NCI-H1105 treated with DMSO at 0.1 percent for 48 hours (cell line): ENCODE measurements at regions not wholly inside any gene's neighbourhood (a gene's known extent, or its start where the extent isn't known, plus 50 kb on each side); places are given as distances from the start of the nearest gene placed in this dataset.

Experiments used
- DNase-seq: peaks from one replicate; lab custom pipeline; 2025; lab: John Stamatoyannopoulos, UW

DNA sequence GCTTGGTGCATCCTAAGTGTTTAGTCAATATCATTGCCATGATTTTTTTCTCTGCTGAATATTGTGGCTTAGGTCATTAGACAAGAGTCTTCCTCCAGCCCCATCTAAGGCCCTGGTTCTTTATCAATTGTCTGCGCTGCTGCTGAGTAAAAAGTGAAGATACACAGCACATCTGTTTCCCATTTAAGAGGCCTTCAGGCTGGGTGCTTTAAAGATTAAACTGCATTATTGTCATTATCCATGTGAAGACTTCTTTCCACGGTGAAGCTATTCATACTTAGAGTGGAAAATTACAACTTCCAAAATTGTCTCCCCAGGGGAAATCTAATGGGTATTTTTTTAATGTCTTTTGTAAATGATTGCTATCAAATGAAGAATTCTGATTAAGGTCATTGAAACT, 719.8 kb upstream of the LRRC4C start:
- DNase-seq = no peak

DNA sequence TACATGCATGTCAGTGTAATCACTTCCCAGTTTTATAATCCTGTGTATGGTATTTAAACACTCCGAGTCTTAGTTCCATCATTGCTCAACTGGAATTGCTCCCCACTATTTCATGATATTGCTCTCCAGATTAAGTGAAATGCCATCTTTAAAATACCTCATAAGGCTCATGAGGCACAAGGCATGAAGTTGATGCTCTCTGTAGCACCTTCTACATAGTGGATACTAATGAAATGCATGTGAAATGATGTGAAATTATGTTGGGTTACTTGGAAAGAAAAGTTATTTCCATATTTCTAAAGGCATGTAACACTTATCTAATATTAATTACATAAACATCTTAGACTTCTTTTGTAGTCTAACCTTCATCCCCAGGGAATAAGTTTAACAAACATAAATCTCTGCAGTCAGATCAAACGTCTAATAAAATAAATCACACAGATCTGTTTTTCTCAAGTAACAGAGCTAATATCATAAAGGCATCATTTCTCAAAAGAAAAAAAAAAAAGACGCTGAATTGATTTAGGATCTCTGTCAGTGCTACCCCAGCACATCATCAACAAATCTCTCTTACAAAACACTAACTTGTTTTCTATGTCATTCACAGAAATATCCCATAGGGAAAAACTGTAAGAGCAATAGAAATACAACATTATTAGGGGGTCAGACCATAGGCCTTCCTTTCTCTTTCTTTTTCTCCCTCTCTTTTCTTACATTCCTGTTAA, 736.0 kb upstream of the LRRC4C start:
- DNase-seq = no peak

DNA sequence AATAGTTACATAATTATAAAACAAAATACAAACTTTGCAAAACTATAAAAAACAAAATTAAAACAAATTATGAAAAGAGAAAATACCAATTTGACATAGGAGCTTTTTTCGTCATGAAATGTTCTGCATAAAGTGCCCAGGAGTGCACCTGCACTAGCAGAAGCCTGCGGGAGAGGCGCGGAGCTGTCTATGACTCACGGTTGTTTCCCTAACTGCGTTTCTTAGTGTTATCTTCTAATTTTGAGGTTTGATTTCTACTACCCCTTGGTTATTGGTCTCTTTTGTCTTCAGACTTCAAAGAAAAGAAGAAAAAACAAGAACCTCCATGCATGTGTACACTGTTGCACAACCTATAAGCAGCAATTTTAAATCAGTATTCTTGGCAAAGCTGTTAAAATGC, 740.9 kb upstream of the LRRC4C start:
- DNase-seq = no peak

DNA sequence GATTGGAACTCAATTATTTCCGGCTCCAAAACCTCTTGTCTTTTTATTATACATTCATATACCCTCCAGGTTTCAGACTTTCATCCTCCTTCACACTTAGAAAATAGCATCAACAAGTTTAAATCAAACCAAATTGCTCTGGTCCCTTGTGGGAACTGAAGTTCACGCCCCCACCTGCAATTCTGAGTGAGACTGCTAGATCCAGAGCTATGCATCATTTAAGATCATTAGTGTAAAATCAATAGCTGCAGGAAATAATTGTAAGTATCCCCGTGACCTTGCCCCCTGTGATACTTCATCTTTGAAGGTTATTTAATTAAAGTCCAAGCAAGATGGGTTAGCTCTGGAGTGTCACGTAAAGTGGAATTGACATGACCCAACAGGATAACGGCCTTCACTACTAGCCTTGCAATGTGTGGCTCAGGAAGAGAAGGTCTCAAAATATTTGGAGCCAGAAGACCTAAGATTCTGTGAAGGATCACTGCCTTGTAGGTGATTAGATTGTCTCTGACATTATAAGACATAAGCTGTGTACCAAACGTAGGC, 742.2 kb upstream of the LRRC4C start:
- no peak for DNase-seq

DNA sequence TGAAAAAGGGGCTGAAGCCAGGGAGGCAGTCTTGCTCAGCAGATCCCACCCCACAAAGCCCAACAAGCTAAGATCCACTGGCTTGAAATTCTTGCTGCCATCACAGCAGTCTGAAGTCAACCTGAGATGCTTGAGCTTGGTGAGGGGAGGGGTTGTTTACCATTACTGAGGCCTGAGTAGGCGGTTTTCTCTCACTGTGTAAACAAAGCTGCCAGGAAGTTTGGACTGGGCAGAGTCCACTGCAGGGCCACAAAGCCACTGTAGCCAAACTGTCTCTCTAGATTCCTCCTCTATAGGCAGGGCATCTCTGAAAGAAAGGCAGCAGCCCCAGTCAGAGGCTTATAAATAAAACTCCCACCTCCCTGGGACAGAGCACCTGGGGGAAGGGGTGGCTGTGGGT, 746.1 kb upstream of the LRRC4C start:
- DNase-seq = no peak

DNA sequence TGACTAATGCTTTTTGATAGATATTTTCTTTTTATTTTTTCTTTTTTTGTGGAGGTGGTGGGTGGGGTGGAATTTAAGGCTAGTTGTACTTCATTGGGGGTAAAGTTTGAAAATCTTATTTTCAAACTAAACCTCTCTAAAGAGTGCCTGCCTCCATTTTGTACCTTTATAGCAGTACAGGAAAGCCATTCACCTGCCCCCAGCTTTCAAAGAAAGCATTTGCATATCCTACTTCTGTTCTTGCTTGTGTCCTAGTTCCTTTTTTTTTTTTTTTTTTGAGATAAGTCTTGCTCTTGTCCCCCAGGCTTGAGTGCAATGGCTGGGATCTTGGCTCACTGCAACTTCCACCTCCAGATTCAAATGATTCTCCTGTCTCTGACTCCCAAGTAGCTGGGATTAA, 766.2 kb upstream of the LRRC4C start:
- no peak for DNase-seq

DNA sequence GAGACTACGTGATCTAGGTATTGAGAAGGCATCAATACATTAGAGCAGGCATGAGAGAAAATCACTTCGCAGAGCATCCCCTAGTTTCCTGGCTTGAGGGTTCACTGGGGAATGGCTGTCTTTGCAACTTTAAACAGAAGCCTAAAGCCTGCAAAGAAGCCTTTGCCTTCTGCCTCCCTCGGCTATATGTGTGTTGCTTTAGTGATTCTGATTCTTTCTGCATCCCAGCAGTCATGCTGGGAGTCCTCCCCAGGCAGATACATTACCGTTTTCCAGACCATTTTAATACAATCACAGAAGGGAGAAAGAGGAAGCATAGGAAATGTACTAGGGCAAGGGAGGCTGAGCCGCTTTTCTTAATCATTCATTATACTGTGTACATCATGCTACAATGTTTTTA, 773.2 kb upstream of the LRRC4C start:
- no peak for DNase-seq

DNA sequence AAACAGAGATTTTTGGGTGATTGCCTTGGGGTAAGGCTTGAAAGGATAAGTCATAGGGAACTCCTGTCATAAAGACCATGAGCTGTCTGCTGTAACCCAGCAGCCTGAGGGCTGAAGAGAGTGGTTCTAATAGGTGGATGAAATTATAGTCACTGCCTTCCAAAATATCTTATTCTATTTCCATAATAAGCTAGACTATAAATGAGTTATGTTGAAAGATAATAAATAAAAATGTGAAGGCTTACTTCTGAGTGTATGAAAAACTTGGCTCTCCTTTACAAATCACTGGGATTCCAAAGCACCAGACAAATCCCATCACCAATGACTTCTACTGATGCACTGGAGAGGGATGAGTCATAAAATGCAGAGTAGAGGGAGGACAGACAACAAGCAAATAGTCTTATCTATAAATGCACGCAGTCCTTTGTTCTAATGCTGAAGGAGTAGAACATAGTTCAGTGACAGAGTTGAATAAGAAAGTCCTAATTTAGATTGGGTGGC, 775.0 kb upstream of the LRRC4C start:
- DNase-seq = no peak

DNA sequence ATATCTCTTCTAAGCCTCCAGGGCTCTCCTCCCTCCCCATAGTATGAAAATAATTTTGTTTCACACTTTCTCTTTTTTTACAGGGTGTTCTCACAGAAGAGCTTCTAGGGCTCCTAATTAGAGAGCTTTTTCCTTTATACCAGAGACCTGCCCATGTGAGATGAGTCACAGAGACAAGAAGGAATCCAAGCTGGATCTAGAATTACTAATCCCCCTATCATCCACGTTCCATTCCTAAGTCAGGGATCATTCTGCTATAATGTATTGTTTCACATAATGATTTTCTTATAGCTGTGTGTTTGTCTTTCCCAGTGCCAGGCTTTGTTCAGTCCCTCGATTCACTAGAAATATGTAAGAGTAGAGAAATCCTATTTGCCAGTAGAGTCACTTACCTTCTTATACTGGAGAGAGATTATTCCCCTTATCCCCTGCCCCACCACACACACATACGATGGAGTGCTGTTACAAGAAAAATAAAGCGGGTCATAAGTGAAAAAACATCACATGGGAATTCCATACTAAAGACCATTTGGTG, 778.3 kb upstream of the LRRC4C start:
- DNase-seq = no peak

DNA sequence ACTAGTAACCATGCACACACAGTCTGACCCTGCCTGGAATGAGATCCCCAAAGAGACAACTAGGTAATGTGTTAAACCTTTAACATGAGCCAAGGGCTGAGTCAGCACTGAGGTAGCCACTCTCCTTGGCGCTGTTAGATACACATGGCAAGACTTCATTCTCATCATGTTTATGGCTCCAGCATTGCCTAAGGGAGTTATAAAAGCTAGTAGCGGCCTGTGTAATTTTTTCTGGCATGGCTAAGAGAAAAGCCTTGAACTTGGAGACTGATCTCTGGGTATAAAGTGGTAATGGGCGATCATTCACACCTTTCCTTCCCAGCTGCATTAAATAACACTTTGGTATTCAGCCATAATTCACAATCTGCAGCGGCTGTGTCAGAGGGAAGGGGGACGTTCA, 779.7 kb upstream of the LRRC4C start:
- DNase-seq = no peak

DNA sequence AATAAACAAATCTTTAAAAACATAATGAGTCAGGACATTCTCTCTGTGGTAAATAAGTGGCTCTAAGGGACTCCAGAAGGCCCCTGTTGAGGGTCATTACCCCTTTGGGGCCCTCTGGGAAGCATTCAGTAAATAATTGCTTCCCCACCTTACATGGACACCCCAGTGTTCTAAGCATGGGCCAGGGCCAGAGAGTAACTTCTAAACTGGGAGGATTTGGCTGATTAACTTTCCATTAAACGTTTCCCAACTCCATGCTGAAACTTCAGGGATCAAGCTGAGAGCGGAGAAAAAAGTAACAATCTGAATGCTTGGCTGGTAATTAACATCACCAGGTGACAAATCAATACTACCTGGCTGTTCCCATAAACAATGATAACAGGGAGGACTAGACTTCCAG, 783.9 kb upstream of the LRRC4C start:
- DNase-seq = no peak

DNA sequence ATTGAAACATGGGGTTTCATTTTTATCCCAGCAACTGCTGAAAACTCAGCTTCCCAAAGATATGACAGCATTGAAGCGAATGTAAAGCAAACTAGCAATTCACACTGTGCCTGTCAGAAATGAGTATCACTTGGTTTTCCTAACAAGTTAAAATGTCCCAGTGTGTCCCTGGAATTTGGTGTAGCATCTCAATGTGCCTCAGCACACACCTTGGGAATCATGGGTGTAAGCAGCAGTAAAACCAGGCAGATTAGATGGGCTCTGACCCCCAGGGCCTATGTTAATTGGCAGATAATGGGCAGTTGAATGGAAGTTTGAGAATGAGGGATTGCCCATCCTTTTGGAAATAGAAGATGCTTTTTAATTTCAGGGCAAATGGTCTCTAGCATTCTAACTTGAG, 784.9 kb upstream of the LRRC4C start:
- no peak for DNase-seq

DNA sequence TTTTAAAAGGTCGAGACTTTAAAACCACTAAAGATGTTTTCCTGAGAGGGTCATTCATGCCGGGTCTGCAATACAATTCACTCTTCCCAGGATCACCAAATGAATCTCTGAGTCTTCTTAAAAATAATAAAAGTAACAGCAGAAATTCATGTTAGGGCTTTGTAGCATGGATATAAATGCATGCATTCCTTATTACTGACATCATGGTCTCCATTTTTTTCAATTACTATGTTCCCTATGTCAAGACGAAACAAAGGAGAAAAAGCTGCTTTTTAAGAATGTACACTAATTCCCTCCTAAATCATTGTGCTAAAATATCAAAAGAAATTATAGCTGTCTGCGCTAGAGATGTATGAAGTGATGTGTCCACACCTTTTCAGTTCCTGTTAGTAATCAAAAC, 789.9 kb upstream of the LRRC4C start:
- no peak for DNase-seq

DNA sequence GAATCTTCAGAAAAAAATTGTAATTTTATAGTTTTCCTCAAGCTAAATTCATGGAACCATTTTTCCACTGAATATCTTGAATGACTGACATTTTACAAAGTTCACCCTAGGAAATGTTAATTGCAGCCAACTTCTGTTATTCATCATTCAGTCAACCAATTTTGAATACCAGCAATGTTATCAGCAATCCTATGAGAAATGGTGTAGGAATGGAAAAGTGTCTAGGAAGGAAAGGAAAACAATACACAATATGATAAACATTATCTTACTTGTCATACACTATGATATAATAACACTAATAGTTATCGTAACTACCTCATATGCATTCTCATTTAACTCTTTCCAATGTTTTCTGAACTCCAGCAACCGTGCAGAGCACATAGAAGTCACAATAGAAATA, 790.5 kb upstream of the LRRC4C start:
- no peak for DNase-seq

DNA sequence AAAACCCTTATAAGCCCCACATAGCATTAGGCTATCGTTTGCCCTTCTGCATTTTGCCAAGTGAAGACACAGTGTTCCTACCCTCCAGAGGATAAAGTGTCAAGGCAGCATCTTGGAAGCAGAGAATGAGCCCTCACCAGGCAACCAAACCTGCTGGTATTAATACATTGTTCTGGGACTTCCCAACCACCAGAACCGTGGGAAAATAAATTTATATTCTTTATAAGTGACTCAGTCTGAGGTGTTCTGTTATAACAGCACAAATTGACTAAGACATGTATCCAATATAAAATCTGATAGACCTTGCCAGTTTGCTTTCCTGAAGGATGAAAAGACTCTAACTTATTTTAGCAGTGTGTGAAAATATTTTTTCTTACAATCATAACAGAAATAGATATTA, 792.5 kb upstream of the LRRC4C start:
- no peak for DNase-seq

DNA sequence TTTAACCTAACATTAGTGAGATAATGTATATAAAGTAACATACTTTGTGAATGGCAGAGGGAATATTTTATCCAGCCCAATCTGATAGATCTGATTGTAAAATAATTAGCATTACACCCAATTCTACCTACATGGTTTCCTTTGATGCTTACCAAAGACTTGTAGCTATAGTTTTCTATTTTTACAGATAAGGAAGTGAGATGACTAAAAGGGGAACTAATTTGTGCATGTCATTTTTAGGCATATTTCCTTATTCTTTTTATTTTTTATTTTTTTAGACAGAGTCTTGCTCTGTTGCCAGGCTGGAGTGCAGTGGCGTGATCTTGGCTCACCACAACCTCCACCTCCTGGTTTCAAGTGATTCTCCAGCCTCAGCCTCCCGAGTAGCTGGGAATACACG, 793.7 kb upstream of the LRRC4C start:
- no peak for DNase-seq

DNA sequence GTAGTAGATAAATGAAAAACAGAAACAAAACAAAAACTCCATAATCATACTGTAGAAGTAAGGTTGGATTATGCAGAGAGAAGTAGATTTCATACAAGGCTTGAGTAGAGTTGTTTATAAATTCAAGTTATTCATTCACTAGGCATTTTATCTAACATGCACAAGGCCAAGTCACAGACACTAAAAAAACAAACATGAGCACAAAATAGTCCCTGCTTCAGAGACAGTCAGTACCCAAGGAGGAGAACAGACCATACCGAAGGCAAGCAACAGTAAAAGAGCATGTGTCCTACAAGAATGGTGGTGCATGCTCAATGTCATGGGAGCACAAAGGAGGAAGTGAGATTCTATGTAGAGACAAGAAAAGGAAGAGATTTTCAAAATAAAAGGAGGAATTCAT, 796.5 kb upstream of the LRRC4C start:
- no peak for DNase-seq

DNA sequence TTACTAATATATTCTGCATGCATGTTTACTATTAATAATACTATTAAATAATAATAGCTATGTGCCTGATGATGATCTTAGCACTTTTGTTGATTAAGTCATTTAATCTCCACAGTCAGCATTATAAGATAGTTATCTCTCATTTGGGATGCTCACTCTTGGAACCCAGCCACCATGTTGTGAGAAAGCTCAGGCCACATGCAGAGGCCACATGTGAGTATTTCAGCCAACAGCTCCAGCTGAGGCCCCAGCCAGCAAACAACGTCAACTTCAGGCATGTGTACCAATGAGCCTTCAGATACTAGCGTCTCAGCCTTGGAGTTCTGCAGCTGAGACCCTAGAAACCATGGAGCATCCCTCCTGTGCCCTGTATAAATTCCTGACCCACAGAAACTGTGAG, 798.1 kb upstream of the LRRC4C start:
- DNase-seq = no peak

DNA sequence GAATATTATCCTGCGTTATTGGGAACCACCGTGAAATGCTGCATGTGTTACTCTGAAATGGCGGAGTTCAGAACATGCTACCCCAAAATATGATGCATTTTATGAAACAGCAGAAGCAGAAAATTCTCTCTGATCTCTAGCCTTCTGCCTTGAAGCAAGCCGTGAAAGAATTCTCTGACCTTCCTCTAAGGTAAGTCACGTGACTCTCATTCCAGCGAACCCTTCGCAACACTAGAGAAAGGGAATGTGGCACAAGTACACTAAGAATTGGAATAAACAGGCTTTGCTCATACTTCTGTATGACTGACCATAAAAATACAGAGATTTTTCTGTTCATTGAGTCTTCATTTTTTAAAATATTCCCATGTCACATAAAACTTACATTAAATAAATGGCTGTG, 805.6 kb upstream of the LRRC4C start:
- no peak for DNase-seq

DNA sequence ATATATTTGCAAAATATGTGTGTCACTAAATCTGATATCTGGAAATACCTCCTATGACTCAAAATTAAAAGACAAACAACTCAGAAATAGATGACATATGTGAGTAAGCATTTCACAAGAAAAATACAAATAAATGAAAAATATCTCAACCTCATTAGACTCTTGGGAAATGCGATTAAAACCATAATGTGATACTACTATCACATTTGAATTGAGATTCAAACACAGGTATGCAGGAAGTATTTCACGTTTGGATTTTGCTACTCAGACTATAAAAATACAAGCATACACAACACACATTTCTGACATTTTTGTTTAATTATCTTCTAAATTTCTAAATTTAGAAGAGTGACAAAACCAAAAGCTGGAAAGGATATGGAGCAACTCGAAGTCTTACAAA, 811.9 kb upstream of the LRRC4C start:
- DNase-seq = no peak

DNA sequence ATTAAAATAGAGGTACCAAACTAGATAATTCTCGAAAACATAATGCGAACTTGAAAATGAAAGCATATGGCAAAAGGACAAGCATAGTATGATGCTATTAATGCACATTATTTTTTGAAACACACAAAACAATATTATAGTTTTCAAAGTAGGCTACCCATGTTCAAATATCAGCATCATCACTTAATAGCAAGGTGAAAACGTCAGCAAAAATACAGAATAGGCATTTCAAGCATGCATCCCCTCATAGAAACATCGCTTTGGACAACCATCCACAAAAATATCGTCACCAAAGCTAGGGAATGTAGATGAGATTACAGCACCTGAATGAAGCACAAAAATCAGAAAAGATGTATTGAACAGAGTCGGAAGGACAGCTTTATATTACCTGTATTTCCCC, 814.5 kb upstream of the LRRC4C start:
- no peak for DNase-seq

DNA sequence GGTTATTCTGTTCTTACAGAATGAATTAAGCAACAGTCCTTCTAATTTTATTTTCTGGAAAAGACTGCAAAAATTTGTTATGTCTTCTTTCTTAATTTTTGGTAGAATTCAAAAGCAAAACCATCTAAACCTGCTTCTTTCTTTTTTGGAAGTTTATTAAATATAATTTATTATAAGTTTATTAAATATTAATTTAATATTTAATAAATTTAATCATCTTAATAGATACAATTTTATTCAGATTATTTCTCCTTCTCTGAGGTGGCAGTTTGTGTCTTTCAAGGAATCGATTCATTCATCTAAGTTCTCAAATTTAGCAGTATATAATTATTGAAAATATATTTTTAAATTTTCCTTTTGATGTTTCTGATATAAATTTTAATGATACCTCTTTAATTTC, 837.5 kb upstream of the LRRC4C start:
- DNase-seq = no peak

DNA sequence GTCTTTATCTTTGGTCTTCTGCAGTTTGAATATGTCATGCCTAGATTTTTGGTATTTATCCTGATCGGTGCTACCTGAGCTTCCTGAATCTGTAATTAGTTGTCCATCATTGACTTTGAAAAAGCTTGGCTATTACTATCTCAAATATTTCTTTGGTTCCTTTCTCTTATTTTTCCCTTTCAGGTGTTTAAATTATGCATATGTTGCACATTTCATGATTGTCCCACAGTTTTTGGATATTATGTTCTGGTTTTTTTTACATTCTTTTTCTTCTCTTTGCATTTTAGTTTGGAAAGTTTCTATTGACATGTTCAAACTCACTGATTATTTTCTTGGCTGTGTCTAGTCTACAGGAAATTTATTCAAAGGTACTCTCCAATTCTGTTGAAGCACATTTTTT, 840.3 kb upstream of the LRRC4C start:
- no peak for DNase-seq

DNA sequence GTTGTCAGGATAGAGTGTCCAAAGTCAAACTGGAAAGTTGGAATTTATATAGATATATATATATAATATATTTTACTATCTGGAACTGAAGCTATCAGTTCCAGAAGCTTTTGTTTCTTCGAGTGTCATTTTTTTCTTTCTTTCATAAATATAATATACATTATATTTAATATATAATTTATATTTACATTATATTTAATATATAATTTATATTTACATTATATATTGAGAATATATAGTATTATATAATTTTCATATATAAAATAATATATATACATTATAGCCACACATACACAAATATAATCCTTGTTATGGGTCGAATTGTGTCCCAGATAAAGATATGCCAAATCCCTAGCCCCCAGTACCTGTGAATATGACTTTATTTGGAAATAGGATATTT, 842.3 kb upstream of the LRRC4C start:
- no peak for DNase-seq
